ENCODE measurements at regions not wholly inside any gene's neighbourhood (a gene's known extent, or its start where the extent isn't known, plus 50 kb on each side); places are given as distances from the start of the nearest gene placed in this dataset.

- TF ChIP-seq ZNF441 (CRISPR knock-in tag; IDR thresholded peaks at IDR 0.05; ENCODE audit: borderline replicate concordance) (no peak), NCOA2 (CRISPR knock-in tag; IDR thresholded peaks at IDR 0.05) (no peak), PHB2 (IDR thresholded peaks at IDR 0.05; ENCODE audit: partially characterized antibody) (no peak), SP1 (IDR thresholded peaks at IDR 0.05) (no peak), SP1 (CRISPR knock-in tag; IDR thresholded peaks at IDR 0.05) (no peak), RARG (CRISPR knock-in tag; IDR thresholded peaks at IDR 0.05; ENCODE audit: low read depth) (no peak), MAFF (IDR thresholded peaks at IDR 0.05; ENCODE audit: low read depth, low read length) (no peak), ZFP36 (IDR thresholded peaks at IDR 0.05; ENCODE audit: borderline replicate concordance, low read depth, low read length, partially characterized antibody) (no peak)
- TF ChIP-seq, protein P1, sequence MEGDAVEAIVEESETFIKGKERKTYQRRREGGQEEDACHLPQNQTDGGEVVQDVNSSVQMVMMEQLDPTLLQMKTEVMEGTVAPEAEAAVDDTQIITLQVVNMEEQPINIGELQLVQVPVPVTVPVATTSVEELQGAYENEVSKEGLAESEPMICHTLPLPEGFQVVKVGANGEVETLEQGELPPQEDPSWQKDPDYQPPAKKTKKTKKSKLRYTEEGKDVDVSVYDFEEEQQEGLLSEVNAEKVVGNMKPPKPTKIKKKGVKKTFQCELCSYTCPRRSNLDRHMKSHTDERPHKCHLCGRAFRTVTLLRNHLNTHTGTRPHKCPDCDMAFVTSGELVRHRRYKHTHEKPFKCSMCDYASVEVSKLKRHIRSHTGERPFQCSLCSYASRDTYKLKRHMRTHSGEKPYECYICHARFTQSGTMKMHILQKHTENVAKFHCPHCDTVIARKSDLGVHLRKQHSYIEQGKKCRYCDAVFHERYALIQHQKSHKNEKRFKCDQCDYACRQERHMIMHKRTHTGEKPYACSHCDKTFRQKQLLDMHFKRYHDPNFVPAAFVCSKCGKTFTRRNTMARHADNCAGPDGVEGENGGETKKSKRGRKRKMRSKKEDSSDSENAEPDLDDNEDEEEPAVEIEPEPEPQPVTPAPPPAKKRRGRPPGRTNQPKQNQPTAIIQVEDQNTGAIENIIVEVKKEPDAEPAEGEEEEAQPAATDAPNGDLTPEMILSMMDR (CRISPR knock-in tag; IDR thresholded peaks at IDR 0.05): no peak
- TF ChIP-seq, protein P2, sequence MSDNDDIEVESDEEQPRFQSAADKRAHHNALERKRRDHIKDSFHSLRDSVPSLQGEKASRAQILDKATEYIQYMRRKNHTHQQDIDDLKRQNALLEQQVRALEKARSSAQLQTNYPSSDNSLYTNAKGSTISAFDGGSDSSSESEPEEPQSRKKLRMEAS (IDR thresholded peaks at IDR 0.05): no peak
Measured at GRCh38 chrX:76919761-76920160, 492.3 kb downstream of the MAGEE1 start.
